HG02610 (cell line): ENCODE measurements at regions not wholly inside any gene's neighbourhood (a gene's known extent, or its start where the extent isn't known, plus 50 kb on each side); places are given as distances from the start of the nearest gene placed in this dataset.
"Not testable (repeated sequence)": the region's sequence is repeated elsewhere in the genome, so short reads cannot be mapped to it uniquely, and the experiment has no call there.

Experiments
- ATAC-seq: cut with Tn5 transposase; IDR thresholded peaks from one replicate; pipeline ENCODE4 v1.9.1; 2021; ENCODE audit warnings: mild to moderate bottlenecking, moderate library complexity; ENCODE audit not compliant: unreplicated experiment

- ATAC-seq = no peak
Observed at GRCh38 chr14:44453433-44454171, 53.5 kb downstream of the FSCB start.

GRCh38 chr14:44450232-44450631 is 56.9 kb downstream of the FSCB start:
- not testable (repeated sequence) for ATAC-seq

- ATAC-seq = no peak
Observed at GRCh38 chr14:44449680-44450079, 57.4 kb downstream of the FSCB start.

GRCh38 chr14:44448951-44449358 is 58.1 kb downstream of the FSCB start:
- ATAC-seq = no peak

- ATAC-seq = no peak
Observed at GRCh38 chr14:44446965-44447364, 60.1 kb downstream of the FSCB start.

- no peak for ATAC-seq
Observed at GRCh38 chr14:44444454-44444853, 62.6 kb downstream of the FSCB start.

GRCh38 chr14:44438936-44439335 is 68.1 kb downstream of the FSCB start:
- no peak for ATAC-seq

GRCh38 chr14:44438221-44438620 is 68.9 kb downstream of the FSCB start:
- no peak for ATAC-seq

- ATAC-seq = no peak
Observed at GRCh38 chr14:44436458-44436857, 70.6 kb downstream of the FSCB start.

- no peak for ATAC-seq
Observed at GRCh38 chr14:44428231-44428945, 78.7 kb downstream of the FSCB start.

GRCh38 chr14:44422699-44423098 is 84.4 kb downstream of the FSCB start:
- ATAC-seq = no peak

GRCh38 chr14:44420226-44420625 is 86.9 kb downstream of the FSCB start:
- no peak for ATAC-seq

GRCh38 chr14:44418856-44419255 is 88.2 kb downstream of the FSCB start:
- no peak for ATAC-seq

GRCh38 chr14:44417809-44418208 is 89.3 kb downstream of the FSCB start:
- no peak for ATAC-seq

GRCh38 chr14:44414646-44415045 is 92.4 kb downstream of the FSCB start:
- no peak for ATAC-seq

- ATAC-seq = no peak
Observed at GRCh38 chr14:44412858-44413569, 94.1 kb downstream of the FSCB start.

- ATAC-seq = no peak
Observed at GRCh38 chr14:44405011-44405486, 102.0 kb downstream of the FSCB start.

GRCh38 chr14:44404599-44404998 is 102.5 kb downstream of the FSCB start:
- ATAC-seq = no peak

- no peak for ATAC-seq
Observed at GRCh38 chr14:44404036-44404435, 103.0 kb downstream of the FSCB start.

GRCh38 chr14:44403193-44403592 is 103.9 kb downstream of the FSCB start:
- no peak for ATAC-seq

- ATAC-seq = no peak
Observed at GRCh38 chr14:44396226-44396625, 110.9 kb downstream of the FSCB start.

GRCh38 chr14:44392984-44393383 is 114.1 kb downstream of the FSCB start:
- ATAC-seq = no peak
